Thyroid gland (tissue), 4 donors: ENCODE measurements at regions not wholly inside any gene's neighbourhood (a gene's known extent, or its start where the extent isn't known, plus 50 kb on each side); places are given as distances from the start of the nearest gene placed in this dataset.

Experiments used
- DNase-seq, 2 donors: peaks; one replicate each; pipeline ENCODE4 v3.0.0-alpha.2; 2019
- H3K27ac ChIP-seq, 3 donors: fragments of 200-600 bp; sonication (generic); 1 replicate in 2 of 3; 2 replicates in 1 of 3; pipeline ENCODE4 v1.5.1; 2016 to 2019; ENCODE audit warnings: mild to moderate bottlenecking in 1 of 3, moderate library complexity in 1 of 3
- H3K27me3 ChIP-seq: fragments of 200-600 bp; sonication (generic); one replicate; pipeline ENCODE4 v1.5.1; 2019
- H3K36me3 ChIP-seq, 2 donors: fragments of 200-600 bp; sonication (generic); one replicate each; pipeline ENCODE4 v1.5.1; 2016 to 2019
- H3K4me1 ChIP-seq, 2 donors: fragments of 200-600 bp; sonication (generic); one replicate each; pipeline ENCODE4 v1.5.1; 2017 to 2019
- H3K4me3 ChIP-seq, 3 donors: fragments of 200-600 bp; sonication (generic); replicated peaks in 1 of 3; 1 replicate in 2 of 3; 2 replicates in 1 of 3; pipeline ENCODE4 v1.5.1; 2016; ENCODE audit warnings: mild to moderate bottlenecking in 1 of 3
- H3K9me3 ChIP-seq: fragments of 200-600 bp; sonication (generic); one replicate; pipeline ENCODE4 v1.5.1; 2017
- CTCF ChIP-seq, 6 experiments: fragments of 200-600 bp in 3 of 6; fragments of 450-650 bp in 3 of 6; sonication (generic) in 3 of 6; IDR thresholded peaks; one replicate each; pipeline ENCODE4 v1.5.1; 2016 to 2019; ENCODE audit warnings: antibody characterized with exemption in 6 of 6, mild to moderate bottlenecking in 2 of 6, inconsistent platforms in 1 of 6, moderate library complexity in 1 of 6
- POLR2A ChIP-seq, 2 donors: fragments of 450-650 bp; IDR thresholded peaks; one replicate each; pipeline ENCODE4 v1.6.1; 2017; ENCODE audit warnings: antibody characterized with exemption in 2 of 2, mild to moderate bottlenecking in 2 of 2, moderate library complexity in 1 of 2
- whole genome bisulfite sequencing, 2 donors: methylation state at CpG; one replicate each; pipeline ENCODE4 v1.1.5; 2017; 5-methylcytosine and 5-hydroxymethylcytosine counted together
- intact Hi-C: fragments of 100-400 bp; cut with DNase I; formaldehyde crosslinking; loops from one replicate; pipeline ENCODE4 v1.15.1; 2023

DNA sequence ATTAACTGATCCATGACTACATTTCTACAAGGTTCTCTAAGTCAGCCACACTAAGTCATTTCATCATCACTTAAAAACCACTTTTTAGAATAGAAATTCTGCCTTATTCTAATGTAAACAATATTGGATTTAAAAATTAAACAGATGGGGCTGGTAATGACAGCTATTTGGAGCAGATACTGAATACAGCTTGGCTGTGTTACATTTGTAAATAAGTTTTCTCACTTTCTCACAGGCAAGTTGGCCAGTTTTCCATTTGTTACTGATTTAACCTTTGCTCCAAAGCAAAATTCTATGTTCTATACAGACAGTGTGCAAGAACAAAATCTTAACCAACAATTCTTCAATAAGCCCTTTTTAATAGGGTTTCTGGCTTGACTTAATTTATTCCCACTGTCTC is 370.7 kb downstream of the GRIA2 start:
- no peak for DNase-seq
- no peak for TF ChIP-seq POLR2A (IDR thresholded peaks at IDR 0.05)
- no peak for TF ChIP-seq CTCF (IDR thresholded peaks at IDR 0.05)
- intact Hi-C loops = no loop called here
- no peak overlapping the region for H3K27ac ChIP-seq
- no peaks in the 10 kb centered on the region for H3K36me3 ChIP-seq
- H3K4me1 ChIP-seq = no peaks in the 10 kb centered on the region
- no peak overlapping the region for H3K4me3 ChIP-seq
- H3K27me3 ChIP-seq = no peaks in the 10 kb centered on the region
- H3K9me3 ChIP-seq = no peaks in the 10 kb centered on the region

GRCh38 chr4:157590679-157591078 is 370.2 kb downstream of the GRIA2 start:
- Histone ChIP-seq H3K36me3 (no peaks in the 10 kb centered on the region), H3K4me1 (no peaks in the 10 kb centered on the region), H3K4me3 (no peak overlapping the region), H3K27me3 (no peaks in the 10 kb centered on the region), H3K9me3 (no peaks in the 10 kb centered on the region), H3K27ac (no peak overlapping the region)
- intact Hi-C loops = no loop called here
- no peak for DNase-seq
- 65 to 81% methylated on average over 2 of the region's 2 CpGs for WGBS, 2 donors
- TF ChIP-seq POLR2A (IDR thresholded peaks at IDR 0.05) (no peak), CTCF (IDR thresholded peaks at IDR 0.05) (no peak)

GRCh38 chr4:157587681-157588423 is 367.3 kb downstream of the GRIA2 start:
- WGBS, 2 donors = 82 to 86% methylated on average over 5 of the region's 5 CpGs

GRCh38 chr4:157582141-157582540 is 361.6 kb downstream of the GRIA2 start:
- H3K27ac ChIP-seq = no peak overlapping the region
- intact Hi-C loops = no loop called here
- no peak overlapping the region for H3K4me3 ChIP-seq
- no peaks in the 10 kb centered on the region for H3K9me3 ChIP-seq
- TF ChIP-seq POLR2A (IDR thresholded peaks at IDR 0.05) (no peak), CTCF (IDR thresholded peaks at IDR 0.05) (no peak)
- no peaks in the 10 kb centered on the region for H3K27me3 ChIP-seq
- no peaks in the 10 kb centered on the region for H3K36me3 ChIP-seq
- H3K4me1 ChIP-seq = no peaks in the 10 kb centered on the region
- WGBS, 2 donors = 92% methylated on average over 2 of the region's 2 CpGs
- DNase-seq = no peak

More at GRCh38 chr4:157587681-157588423, 367.3 kb downstream of the GRIA2 start:
- H3K27me3 ChIP-seq = no peaks in the 10 kb centered on the region
- no peak overlapping the region for H3K4me3 ChIP-seq
- intact Hi-C loops = no loop called here
- no peaks in the 10 kb centered on the region for H3K9me3 ChIP-seq
- no peak overlapping the region for H3K27ac ChIP-seq
- DNase-seq = no peak
- H3K4me1 ChIP-seq = no peaks in the 10 kb centered on the region
- TF ChIP-seq CTCF (IDR thresholded peaks at IDR 0.05) (no peak), POLR2A (IDR thresholded peaks at IDR 0.05) (no peak)
- no peaks in the 10 kb centered on the region for H3K36me3 ChIP-seq

GRCh38 chr4:157576671-157577217 is 356.2 kb downstream of the GRIA2 start:
- no peak for TF ChIP-seq POLR2A (IDR thresholded peaks at IDR 0.05)
- no peak for TF ChIP-seq CTCF (IDR thresholded peaks at IDR 0.05)
- intact Hi-C loops = no loop called here
- H3K36me3 ChIP-seq = no peaks in the 10 kb centered on the region
- DNase-seq = no peak
- WGBS, 2 donors = 58 to 59% methylated on average over 4 of the region's 4 CpGs
- H3K4me3 ChIP-seq = no peak overlapping the region
- H3K9me3 ChIP-seq = no peaks in the 10 kb centered on the region
- H3K4me1 ChIP-seq = no peaks in the 10 kb centered on the region
- no peak overlapping the region for H3K27ac ChIP-seq
- H3K27me3 ChIP-seq = no peaks in the 10 kb centered on the region
